GM23338 (cell line): ENCODE measurements at regions not wholly inside any gene's neighbourhood (a gene's known extent, or its start where the extent isn't known, plus 50 kb on each side); places are given as distances from the start of the nearest gene placed in this dataset.

ENCODE experiments used
- ATAC-seq: fragments of 200-7000 bp; cut with Tn5 transposase; 3 replicates; pipeline ENCODE4 v1.9.1; 2020
- DNase-seq: peaks from one replicate; pipeline ENCODE4 v3.0.0-alpha.2; 2015; ENCODE audit warnings: low spot score
- H2AFZ ChIP-seq: fragments of 200-600 bp; sonication (generic); 2 replicates; pipeline ENCODE4 v1.8.0; 2016; ENCODE audit warnings: antibody characterized with exemption, mild to moderate bottlenecking, moderate library complexity
- H3F3A ChIP-seq: fragments of 200-600 bp; sonication (generic); replicated peaks from 2 replicates; pipeline ENCODE4 v1.8.0; 2017; ENCODE audit warnings: antibody characterized with exemption, mixed run types, low read depth
- H3K27ac ChIP-seq: fragments of 200-600 bp; sonication (generic); 2 replicates; pipeline ENCODE4 v1.6.1; 2016; ENCODE audit warnings: low read depth
- H3K27me3 ChIP-seq: fragments of 200-600 bp; sonication (generic); 2 replicates; pipeline ENCODE4 v1.8.0; 2016; ENCODE audit warnings: mild to moderate bottlenecking, mixed run types, moderate library complexity; ENCODE audit not compliant: insufficient read depth
- H3K36me3 ChIP-seq: fragments of 200-600 bp; sonication (generic); 2 replicates; pipeline ENCODE4 v1.8.0; 2016; ENCODE audit warnings: mild to moderate bottlenecking; ENCODE audit not compliant: insufficient read depth
- H3K4me1 ChIP-seq: fragments of 200-600 bp; sonication (generic); 2 replicates; pipeline ENCODE4 v1.8.0; 2016; ENCODE audit warnings: mild to moderate bottlenecking, moderate library complexity; ENCODE audit not compliant: insufficient read depth
- H3K4me2 ChIP-seq: fragments of 200-600 bp; sonication (generic); 2 replicates; pipeline ENCODE4 v1.7.1; 2017; ENCODE audit warnings: mixed run types
- H3K4me3 ChIP-seq: fragments of 200-600 bp; sonication (generic); 2 replicates; pipeline ENCODE4 v1.6.1; 2016; ENCODE audit warnings: mixed run types
- H3K79me2 ChIP-seq: fragments of 200-600 bp; sonication (generic); replicated peaks from 2 replicates; pipeline ENCODE4 v1.8.0; 2017; ENCODE audit warnings: mild to moderate bottlenecking; ENCODE audit not compliant: insufficient read depth
- H3K9me2 ChIP-seq: fragments of 200-600 bp; sonication (generic); 2 replicates; pipeline ENCODE4 v1.8.0; 2017; ENCODE audit not compliant: insufficient read depth
- H4K20me1 ChIP-seq: fragments of 200-600 bp; sonication (generic); replicated peaks from 2 replicates; pipeline ENCODE4 v1.8.0; 2017; ENCODE audit warnings: mild to moderate bottlenecking; ENCODE audit not compliant: insufficient read depth
- H3K27ac Mint-ChIP-seq: 2 replicates; pipeline ENCODE4 v1.8.0; 2020; ENCODE audit warnings: inconsistent platforms, mild to moderate bottlenecking, moderate library complexity, mixed read lengths
- H3K27me3 Mint-ChIP-seq: 3 replicates; pipeline ENCODE4 v1.8.0; 2022; ENCODE audit warnings: low read depth, mild to moderate bottlenecking, moderate library complexity, mixed read lengths, inconsistent platforms; ENCODE audit not compliant: insufficient read depth, poor library complexity
- H3K36me3 Mint-ChIP-seq: 3 replicates; pipeline ENCODE4 v1.8.0; 2021; ENCODE audit warnings: low read depth, mild to moderate bottlenecking, inconsistent platforms, moderate library complexity, mixed read lengths
- H3K4me1 Mint-ChIP-seq: 3 replicates; pipeline ENCODE4 v1.8.0; 2020; ENCODE audit warnings: mild to moderate bottlenecking, inconsistent platforms, mixed read lengths
- H3K4me3 Mint-ChIP-seq: 3 replicates; pipeline ENCODE4 v1.8.0; 2021; ENCODE audit warnings: moderate library complexity, mild to moderate bottlenecking, inconsistent platforms, mixed read lengths
- H3K9me3 Mint-ChIP-seq: 3 replicates; pipeline ENCODE4 v1.8.0; 2020; ENCODE audit warnings: moderate library complexity, mild to moderate bottlenecking, inconsistent platforms, mixed read lengths
- CREB1 ChIP-seq: fragments of 250-450 bp; sonication (Bioruptor Pico); IDR thresholded peaks from 2 replicates; pipeline ENCODE4 v1.5.0; 2020; ENCODE audit warnings: low read depth, mild to moderate bottlenecking, moderate library complexity
- EZH2 ChIP-seq: fragments of 200-600 bp; sonication (generic); IDR thresholded peaks from one replicate; pipeline ENCODE4 v1.8.0; 2017; ENCODE audit warnings: antibody characterized with exemption, mild to moderate bottlenecking, low read depth; ENCODE audit not compliant: unreplicated experiment
- EZH2phosphoT487 ChIP-seq: fragments of 200-600 bp; sonication (generic); IDR thresholded peaks from one replicate; pipeline ENCODE4 v1.8.1; 2018; ENCODE audit warnings: antibody characterized with exemption; ENCODE audit not compliant: unreplicated experiment
- JUNB ChIP-seq: IDR thresholded peaks from one replicate; pipeline ENCODE4 v1.6.1; 2016; ENCODE audit warnings: antibody characterized with exemption; ENCODE audit not compliant: unreplicated experiment
- NANOG ChIP-seq: IDR thresholded peaks from 2 replicates; pipeline ENCODE4 v1.6.1; 2016; ENCODE audit warnings: antibody characterized with exemption, borderline replicate concordance
- POLR2AphosphoS5 ChIP-seq: IDR thresholded peaks from 2 replicates; pipeline ENCODE4 v1.6.1; 2016; ENCODE audit warnings: antibody characterized with exemption, low read depth
- STAT1 ChIP-seq: IDR thresholded peaks from one replicate; pipeline ENCODE4 v1.6.1; 2016; ENCODE audit warnings: antibody characterized with exemption; ENCODE audit not compliant: unreplicated experiment
- ZNF114 ChIP-seq: fragments of 250-450 bp; sonication (Bioruptor Pico); IDR thresholded peaks from 2 replicates; pipeline ENCODE4 v1.5.0; 2020; ENCODE audit warnings: mild to moderate bottlenecking, moderate library complexity
- ZNF331 ChIP-seq: fragments of 250-450 bp; sonication (Bioruptor Pico); IDR thresholded peaks from 2 replicates; pipeline ENCODE4 v1.5.0; 2020; ENCODE audit warnings: low read depth, mild to moderate bottlenecking, moderate library complexity
- TF ChIP-seq, protein P1 (sequence below): IDR thresholded peaks from one replicate; pipeline ENCODE4 v1.6.1; 2018; ENCODE audit warnings: antibody characterized with exemption; ENCODE audit not compliant: unreplicated experiment
- TF ChIP-seq, protein P2 (sequence below), 2 experiments: fragments of 200-600 bp in 1 of 2; sonication (generic) in 1 of 2; conservative IDR thresholded peaks; 2 replicates each; pipeline versions ENCODE4 v1.5.1 to v1.6.1; 2016 to 2017; ENCODE audit warnings: antibody characterized with exemption in 2 of 2, low read depth in 2 of 2, mild to moderate bottlenecking in 2 of 2, moderate library complexity in 1 of 2
- TF ChIP-seq, protein P3 (sequence below): fragments of 250-450 bp; sonication (Bioruptor Pico); IDR thresholded peaks from 2 replicates; pipeline ENCODE4 v1.5.0; 2020; ENCODE audit warnings: mild to moderate bottlenecking, moderate library complexity

DNA sequence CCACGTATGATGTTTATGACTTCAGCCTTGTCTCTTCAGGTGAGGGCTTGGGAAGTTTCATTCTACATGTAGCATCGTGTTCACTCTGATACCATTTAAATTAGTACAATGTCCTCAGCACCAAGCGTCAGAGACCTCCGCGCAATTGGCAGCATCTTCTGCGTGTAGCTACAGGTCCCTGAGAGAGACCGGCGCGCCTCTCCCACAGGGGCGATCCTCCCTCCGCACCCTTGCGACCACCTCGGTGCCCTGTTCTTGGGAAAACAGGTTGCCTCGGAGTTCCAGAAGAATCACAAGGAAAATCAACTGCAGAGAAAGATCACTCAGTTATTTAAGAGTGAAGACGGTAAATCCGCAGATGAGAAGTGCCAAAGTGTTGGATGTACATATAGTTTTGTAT lies 206.2 kb downstream of the GATA3 start:
- Mint-ChIP-seq H3K36me3 (no peaks in the 10 kb centered on the region; the same call in 2 of the 3 replicates), H3K9me3 (no peaks in the 10 kb centered on the region), H3K27me3 (peaks cover 3% of the 10 kb centered on the region), H3K4me1 (no peaks in the 10 kb centered on the region), H3K27ac (no peak overlapping the region), H3K4me3 (no peak overlapping the region)
- TF ChIP-seq POLR2AphosphoS5 (no peak), JUNB (no peak), ZNF331 (CRISPR knock-in tag) (no peak), EZH2 (no peak), CREB1 (CRISPR knock-in tag) (no peak), NANOG (no peak), ZNF114 (CRISPR knock-in tag) (no peak), EZH2phosphoT487 (no peak), STAT1 (no peak)
- TF ChIP-seq, protein P1, sequence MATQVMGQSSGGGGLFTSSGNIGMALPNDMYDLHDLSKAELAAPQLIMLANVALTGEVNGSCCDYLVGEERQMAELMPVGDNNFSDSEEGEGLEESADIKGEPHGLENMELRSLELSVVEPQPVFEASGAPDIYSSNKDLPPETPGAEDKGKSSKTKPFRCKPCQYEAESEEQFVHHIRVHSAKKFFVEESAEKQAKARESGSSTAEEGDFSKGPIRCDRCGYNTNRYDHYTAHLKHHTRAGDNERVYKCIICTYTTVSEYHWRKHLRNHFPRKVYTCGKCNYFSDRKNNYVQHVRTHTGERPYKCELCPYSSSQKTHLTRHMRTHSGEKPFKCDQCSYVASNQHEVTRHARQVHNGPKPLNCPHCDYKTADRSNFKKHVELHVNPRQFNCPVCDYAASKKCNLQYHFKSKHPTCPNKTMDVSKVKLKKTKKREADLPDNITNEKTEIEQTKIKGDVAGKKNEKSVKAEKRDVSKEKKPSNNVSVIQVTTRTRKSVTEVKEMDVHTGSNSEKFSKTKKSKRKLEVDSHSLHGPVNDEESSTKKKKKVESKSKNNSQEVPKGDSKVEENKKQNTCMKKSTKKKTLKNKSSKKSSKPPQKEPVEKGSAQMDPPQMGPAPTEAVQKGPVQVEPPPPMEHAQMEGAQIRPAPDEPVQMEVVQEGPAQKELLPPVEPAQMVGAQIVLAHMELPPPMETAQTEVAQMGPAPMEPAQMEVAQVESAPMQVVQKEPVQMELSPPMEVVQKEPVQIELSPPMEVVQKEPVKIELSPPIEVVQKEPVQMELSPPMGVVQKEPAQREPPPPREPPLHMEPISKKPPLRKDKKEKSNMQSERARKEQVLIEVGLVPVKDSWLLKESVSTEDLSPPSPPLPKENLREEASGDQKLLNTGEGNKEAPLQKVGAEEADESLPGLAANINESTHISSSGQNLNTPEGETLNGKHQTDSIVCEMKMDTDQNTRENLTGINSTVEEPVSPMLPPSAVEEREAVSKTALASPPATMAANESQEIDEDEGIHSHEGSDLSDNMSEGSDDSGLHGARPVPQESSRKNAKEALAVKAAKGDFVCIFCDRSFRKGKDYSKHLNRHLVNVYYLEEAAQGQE, result no peak
- TF ChIP-seq, protein P2, sequence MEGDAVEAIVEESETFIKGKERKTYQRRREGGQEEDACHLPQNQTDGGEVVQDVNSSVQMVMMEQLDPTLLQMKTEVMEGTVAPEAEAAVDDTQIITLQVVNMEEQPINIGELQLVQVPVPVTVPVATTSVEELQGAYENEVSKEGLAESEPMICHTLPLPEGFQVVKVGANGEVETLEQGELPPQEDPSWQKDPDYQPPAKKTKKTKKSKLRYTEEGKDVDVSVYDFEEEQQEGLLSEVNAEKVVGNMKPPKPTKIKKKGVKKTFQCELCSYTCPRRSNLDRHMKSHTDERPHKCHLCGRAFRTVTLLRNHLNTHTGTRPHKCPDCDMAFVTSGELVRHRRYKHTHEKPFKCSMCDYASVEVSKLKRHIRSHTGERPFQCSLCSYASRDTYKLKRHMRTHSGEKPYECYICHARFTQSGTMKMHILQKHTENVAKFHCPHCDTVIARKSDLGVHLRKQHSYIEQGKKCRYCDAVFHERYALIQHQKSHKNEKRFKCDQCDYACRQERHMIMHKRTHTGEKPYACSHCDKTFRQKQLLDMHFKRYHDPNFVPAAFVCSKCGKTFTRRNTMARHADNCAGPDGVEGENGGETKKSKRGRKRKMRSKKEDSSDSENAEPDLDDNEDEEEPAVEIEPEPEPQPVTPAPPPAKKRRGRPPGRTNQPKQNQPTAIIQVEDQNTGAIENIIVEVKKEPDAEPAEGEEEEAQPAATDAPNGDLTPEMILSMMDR (conservative IDR thresholded peaks at IDR 0.05; ENCODE audit: low read depth in 2 of 2), result no peak
- TF ChIP-seq, protein P3, sequence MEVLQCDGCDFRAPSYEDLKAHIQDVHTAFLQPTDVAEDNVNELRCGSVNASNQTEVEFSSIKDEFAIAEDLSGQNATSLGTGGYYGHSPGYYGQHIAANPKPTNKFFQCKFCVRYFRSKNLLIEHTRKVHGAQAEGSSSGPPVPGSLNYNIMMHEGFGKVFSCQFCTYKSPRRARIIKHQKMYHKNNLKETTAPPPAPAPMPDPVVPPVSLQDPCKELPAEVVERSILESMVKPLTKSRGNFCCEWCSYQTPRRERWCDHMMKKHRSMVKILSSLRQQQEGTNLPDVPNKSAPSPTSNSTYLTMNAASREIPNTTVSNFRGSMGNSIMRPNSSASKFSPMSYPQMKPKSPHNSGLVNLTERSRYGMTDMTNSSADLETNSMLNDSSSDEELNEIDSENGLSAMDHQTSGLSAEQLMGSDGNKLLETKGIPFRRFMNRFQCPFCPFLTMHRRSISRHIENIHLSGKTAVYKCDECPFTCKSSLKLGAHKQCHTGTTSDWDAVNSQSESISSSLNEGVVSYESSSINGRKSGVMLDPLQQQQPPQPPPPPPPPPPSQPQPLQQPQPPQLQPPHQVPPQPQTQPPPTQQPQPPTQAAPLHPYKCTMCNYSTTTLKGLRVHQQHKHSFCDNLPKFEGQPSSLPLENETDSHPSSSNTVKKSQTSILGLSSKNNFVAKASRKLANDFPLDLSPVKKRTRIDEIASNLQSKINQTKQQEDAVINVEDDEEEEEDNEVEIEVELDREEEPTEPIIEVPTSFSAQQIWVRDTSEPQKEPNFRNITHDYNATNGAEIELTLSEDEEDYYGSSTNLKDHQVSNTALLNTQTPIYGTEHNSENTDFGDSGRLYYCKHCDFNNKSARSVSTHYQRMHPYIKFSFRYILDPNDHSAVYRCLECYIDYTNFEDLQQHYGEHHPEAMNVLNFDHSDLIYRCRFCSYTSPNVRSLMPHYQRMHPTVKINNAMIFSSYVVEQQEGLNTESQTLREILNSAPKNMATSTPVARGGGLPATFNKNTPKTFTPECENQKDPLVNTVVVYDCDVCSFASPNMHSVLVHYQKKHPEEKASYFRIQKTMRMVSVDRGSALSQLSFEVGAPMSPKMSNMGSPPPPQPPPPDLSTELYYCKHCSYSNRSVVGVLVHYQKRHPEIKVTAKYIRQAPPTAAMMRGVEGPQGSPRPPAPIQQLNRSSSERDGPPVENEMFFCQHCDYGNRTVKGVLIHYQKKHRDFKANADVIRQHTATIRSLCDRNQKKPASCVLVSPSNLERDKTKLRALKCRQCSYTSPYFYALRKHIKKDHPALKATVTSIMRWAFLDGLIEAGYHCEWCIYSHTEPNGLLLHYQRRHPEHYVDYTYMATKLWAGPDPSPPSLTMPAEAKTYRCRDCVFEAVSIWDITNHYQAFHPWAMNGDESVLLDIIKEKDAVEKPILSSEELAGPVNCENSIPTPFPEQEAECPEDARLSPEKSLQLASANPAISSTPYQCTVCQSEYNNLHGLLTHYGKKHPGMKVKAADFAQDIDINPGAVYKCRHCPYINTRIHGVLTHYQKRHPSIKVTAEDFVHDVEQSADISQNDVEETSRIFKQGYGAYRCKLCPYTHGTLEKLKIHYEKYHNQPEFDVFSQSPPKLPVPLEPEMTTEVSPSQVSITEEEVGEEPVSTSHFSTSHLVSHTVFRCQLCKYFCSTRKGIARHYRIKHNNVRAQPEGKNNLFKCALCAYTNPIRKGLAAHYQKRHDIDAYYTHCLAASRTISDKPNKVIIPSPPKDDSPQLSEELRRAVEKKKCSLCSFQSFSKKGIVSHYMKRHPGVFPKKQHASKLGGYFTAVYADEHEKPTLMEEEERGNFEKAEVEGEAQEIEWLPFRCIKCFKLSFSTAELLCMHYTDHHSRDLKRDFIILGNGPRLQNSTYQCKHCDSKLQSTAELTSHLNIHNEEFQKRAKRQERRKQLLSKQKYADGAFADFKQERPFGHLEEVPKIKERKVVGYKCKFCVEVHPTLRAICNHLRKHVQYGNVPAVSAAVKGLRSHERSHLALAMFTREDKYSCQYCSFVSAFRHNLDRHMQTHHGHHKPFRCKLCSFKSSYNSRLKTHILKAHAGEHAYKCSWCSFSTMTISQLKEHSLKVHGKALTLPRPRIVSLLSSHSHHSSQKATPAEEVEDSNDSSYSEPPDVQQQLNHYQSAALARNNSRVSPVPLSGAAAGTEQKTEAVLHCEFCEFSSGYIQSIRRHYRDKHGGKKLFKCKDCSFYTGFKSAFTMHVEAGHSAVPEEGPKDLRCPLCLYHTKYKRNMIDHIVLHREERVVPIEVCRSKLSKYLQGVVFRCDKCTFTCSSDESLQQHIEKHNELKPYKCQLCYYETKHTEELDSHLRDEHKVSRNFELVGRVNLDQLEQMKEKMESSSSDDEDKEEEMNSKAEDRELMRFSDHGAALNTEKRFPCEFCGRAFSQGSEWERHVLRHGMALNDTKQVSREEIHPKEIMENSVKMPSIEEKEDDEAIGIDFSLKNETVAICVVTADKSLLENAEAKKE (CRISPR knock-in tag), result no peak
- Histone ChIP-seq H2AFZ (0 out of 2 replicates have a peak overlapping the region, but pooled peaks have one; percentile 10), H3K4me2 (no peak overlapping the region), H3K27ac (no peak overlapping the region), H4K20me1 (no peaks in the 10 kb centered on the region), H3K4me1 (no peaks in the 10 kb centered on the region), H3K4me3 (no peak overlapping the region), H3F3A (no peaks in the 10 kb centered on the region), H3K27me3 (no peaks in the 10 kb centered on the region), H3K9me2 (no peaks in the 10 kb centered on the region), H3K79me2 (no peaks in the 10 kb centered on the region), H3K36me3 (no peaks in the 10 kb centered on the region)
- ATAC-seq (no peak), DNase-seq (no peak)
